ENCODE measurements at regions not wholly inside any gene's neighbourhood (a gene's known extent, or its start where the extent isn't known, plus 50 kb on each side); places are given as distances from the start of the nearest gene placed in this dataset.

DNA sequence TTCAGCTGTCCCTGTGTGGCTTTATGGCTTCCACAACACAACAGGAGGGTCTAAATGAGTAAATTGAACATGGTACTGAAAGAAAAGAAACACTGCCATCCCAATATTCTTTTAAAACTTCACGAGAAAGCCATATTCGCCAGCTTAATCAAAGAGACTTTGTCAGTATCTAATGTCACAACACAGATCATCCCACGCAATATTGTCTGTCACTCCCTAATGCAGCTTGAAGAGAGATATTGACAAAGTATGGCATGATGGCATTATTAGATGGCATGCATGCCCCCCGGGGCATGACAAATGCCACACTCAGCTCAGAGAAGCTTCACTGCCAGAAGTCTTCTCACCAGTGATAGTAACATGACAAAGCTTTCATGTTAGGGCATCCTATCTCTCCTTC, 197.8 kb downstream of the TTC8 start:
- DNase-seq (ENCODE audit: low read depth): no peak
- in situ Hi-C loops (cut with HindIII; ENCODE audit: low sequenced_read_pairs): no loop called here
- H3K4me3 ChIP-seq (ENCODE audit: low read depth, low read length): no peak overlapping the region
- TF ChIP-seq CTCF (IDR thresholded peaks at IDR 0.05; ENCODE audit: low read depth, low read length, missing control alignments): no peak

GRCh38 chr14:89024691-89025090, 200.2 kb downstream of the TTC8 start:
- DNase-seq (ENCODE audit: low read depth): no peak
- TF ChIP-seq CTCF (IDR thresholded peaks at IDR 0.05; ENCODE audit: low read depth, low read length, missing control alignments): no peak
- in situ Hi-C loops (cut with HindIII; ENCODE audit: low sequenced_read_pairs): loop anchor here (25.0 kb wide), 1 partner anchor 888 kb away; no protein-coding TSS in a partner anchor
- no peak overlapping the region for H3K4me3 ChIP-seq (ENCODE audit: low read depth, low read length)

DNA sequence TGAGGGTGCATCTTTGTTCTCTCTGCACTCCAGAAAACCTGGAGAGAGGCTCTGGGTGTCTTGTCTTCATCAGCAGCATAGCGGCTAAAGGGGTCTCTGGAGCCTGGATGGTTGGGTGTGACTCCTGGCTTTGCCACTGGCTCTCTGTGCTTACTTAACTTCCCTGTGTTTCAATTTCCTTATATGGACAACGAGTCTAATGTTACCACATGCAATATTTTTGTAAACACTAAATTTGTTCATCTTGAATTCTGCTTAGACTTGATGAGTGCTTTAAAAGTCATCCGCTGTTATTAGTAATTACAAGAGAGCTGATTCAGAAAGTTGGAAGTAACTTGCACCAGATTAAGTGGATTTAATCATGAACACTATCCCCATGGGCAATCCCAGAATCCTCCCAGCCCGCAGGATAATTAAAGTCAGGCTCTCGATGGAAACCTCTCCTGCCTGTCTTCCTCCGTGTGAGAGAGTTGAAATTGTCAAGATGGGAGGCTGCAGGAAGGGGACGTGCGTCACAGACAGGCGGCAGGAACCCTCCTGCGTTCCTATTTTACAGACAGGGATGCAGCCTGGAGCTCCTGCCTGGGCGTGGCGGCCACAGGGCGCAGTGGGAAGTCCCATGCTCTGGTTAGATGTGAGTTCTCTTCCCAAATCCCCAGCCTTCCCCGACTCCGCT, 201.2 kb downstream of the TTC8 start:
- in situ Hi-C loops (cut with HindIII; ENCODE audit: low sequenced_read_pairs): loop anchor here (25.0 kb wide), 1 partner anchor 887 kb away; no protein-coding TSS in a partner anchor
- TF ChIP-seq CTCF (IDR thresholded peaks at IDR 0.05; ENCODE audit: low read depth, low read length, missing control alignments): no peak
- no peak for DNase-seq (ENCODE audit: low read depth)
- H3K4me3 ChIP-seq (ENCODE audit: low read depth, low read length): no peak overlapping the region

GRCh38 chr14:89027097-89027740, 202.8 kb downstream of the TTC8 start:
- peak overlapping the region; percentile 62 for H3K4me3 ChIP-seq (ENCODE audit: low read depth, low read length)
- in situ Hi-C loops (cut with HindIII; ENCODE audit: low sequenced_read_pairs): loop anchor here (25.0 kb wide), 1 partner anchor 885 kb away; no protein-coding TSS in a partner anchor
- peak; percentile 63 for TF ChIP-seq CTCF (IDR thresholded peaks at IDR 0.05; ENCODE audit: low read depth, low read length, missing control alignments)
- DNase-seq (ENCODE audit: low read depth): no peak

DNA sequence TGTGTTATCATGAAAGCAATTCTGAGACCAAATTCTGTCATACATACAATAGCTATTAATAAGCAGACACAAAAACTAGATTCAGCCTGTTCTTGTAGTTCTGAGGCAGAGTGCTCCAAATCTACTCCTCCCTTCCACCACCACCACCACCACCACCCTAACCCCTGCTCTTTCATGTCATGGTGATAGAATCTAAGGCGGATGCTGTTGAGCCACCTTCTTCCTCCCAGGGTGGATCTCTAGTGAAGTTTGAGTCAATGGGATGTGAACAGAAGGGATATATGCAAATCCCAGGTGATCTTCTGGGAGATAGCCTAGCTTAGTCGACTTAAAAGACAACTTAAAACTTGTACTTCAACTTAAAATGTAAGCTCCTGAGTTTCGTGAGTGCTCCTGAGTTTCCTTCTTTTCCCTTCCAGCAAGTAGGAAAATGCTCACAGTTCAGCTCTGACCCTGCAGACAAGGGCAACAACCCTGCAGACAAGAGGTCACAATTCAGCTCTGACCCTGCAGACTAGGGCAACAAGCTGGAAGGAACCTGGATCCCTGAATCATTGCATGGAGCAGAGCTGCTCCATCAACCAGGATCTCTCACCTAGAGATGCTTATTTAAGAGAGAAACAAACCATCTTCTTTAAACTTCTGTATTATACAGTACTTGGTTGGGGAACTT, 204.1 kb downstream of the TTC8 start:
- H3K4me3 ChIP-seq (ENCODE audit: low read depth, low read length): no peak overlapping the region
- no peak for DNase-seq (ENCODE audit: low read depth)
- TF ChIP-seq CTCF (IDR thresholded peaks at IDR 0.05; ENCODE audit: low read depth, low read length, missing control alignments): no peak
- in situ Hi-C loops (cut with HindIII; ENCODE audit: low sequenced_read_pairs): loop anchor here (25.0 kb wide), 1 partner anchor 884 kb away; no protein-coding TSS in a partner anchor

DNA sequence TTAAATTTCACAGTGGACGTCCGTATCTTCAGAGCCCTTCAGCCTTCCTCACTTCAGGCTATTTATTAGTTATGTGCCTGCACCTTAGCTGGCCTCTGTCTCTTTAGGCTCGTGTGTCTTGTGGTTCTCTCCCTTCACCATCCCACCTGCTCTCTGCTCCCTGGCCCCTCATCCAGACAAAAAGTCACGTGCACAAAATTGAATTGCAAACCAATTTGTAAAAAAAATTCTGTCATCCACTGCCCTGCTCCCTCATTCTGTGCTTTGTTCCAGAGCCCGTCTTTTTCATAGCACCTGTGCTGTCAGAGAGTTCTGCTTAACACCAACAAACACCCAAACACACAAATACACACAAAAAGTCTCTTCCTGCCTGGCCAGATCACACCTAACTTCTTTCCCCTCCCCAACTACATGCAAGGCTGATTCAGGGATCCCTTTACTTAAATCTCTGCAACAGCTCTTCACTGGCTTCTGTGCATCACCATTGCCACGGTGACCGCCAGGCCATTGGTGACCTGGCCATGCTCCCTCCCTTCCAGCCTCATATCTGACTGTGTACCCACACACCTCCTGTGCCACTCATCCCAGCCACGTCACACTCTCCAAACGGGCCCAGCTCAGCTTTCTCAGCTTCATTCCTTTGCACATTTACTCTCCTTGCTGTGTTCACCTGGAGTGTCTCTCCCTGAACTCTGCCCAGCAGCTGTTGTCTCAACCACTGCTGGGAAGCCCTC, 205.7 kb downstream of the TTC8 start:
- no peak for TF ChIP-seq CTCF (IDR thresholded peaks at IDR 0.05; ENCODE audit: low read depth, low read length, missing control alignments)
- in situ Hi-C loops (cut with HindIII; ENCODE audit: low sequenced_read_pairs): loop anchor here (25.0 kb wide), 1 partner anchor 882 kb away; no protein-coding TSS in a partner anchor
- H3K4me3 ChIP-seq (ENCODE audit: low read depth, low read length): no peak overlapping the region
- no peak for DNase-seq (ENCODE audit: low read depth)
